ENCODE measurements at regions not wholly inside any gene's neighbourhood (a gene's known extent, or its start where the extent isn't known, plus 50 kb on each side); places are given as distances from the start of the nearest gene placed in this dataset.

DNA sequence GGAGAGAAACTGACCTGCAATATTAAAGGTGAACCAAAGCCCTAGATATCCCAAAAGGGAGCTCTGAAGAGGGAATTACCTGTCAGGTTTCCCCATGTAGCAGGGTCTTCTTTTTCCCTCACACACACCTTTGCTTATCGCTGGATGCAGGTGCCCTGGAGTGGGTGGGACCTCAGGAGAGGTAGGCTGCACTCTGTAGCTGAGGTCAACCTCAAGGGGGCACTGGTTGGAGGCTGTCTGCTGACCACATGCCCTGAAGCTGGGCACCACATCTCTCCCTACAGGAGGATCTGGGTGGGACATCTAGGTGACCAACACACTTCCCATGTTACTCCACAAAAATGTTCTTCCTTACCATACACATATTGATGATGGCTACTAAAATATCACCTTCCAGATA, 298.7 kb upstream of the USP25 start:
- TF ChIP-seq POLR2A (IDR thresholded peaks at IDR 0.05; ENCODE audit: low read length) (no peak), GATA1 (IDR thresholded peaks at IDR 0.05; ENCODE audit: low read depth, low read length) (no peak)

Data from erythroblast (primary cell).